Right kidney (tissue), 1 donor: ENCODE measurements at regions not wholly inside any gene's neighbourhood (a gene's known extent, or its start where the extent isn't known, plus 50 kb on each side); places are given as distances from the start of the nearest gene placed in this dataset.
A peak's percentile ranks its signal among the peaks of the same experiment; 100 is the strongest.
"Not testable (repeated sequence)": the region's sequence is repeated elsewhere in the genome, so short reads cannot be mapped to it uniquely, and the experiment has no call there.

ENCODE experiments used
- DNase-seq: peaks from one replicate; pipeline ENCODE4 v3.0.0-alpha.2; 2016

GRCh38 chr6:141780296-141780695, 352.4 kb upstream of the GJE1 start:
- no peak for DNase-seq

- DNase-seq: no peak
Observed at GRCh38 chr6:141764388-141764787, 368.3 kb upstream of the GJE1 start.

- no peak for DNase-seq
Observed at GRCh38 chr6:141758430-141758829, 374.3 kb upstream of the GJE1 start.

- DNase-seq: no peak
Observed at GRCh38 chr6:141753180-141753579, 379.5 kb upstream of the GJE1 start.

- no peak for DNase-seq
Observed at GRCh38 chr6:141752677-141753076, 380.0 kb upstream of the GJE1 start.

- not testable (repeated sequence) for DNase-seq
Observed at GRCh38 chr6:141746324-141746723, 386.4 kb upstream of the GJE1 start.

GRCh38 chr6:141744971-141745370, 387.8 kb upstream of the GJE1 start:
- DNase-seq: no peak

- no peak for DNase-seq
Observed at GRCh38 chr6:141744194-141744925, 388.4 kb upstream of the GJE1 start.

- no peak for DNase-seq
Observed at GRCh38 chr6:141736104-141736503, 396.6 kb upstream of the GJE1 start.

GRCh38 chr6:141735126-141735525, 397.6 kb upstream of the GJE1 start:
- no peak for DNase-seq

GRCh38 chr6:141734071-141734840, 398.5 kb upstream of the GJE1 start:
- no peak for DNase-seq

GRCh38 chr6:141729146-141729545, 403.6 kb upstream of the GJE1 start:
- no peak for DNase-seq

GRCh38 chr6:141728330-141728729, 404.4 kb upstream of the GJE1 start:
- DNase-seq: no peak

- DNase-seq: no peak
Observed at GRCh38 chr6:141726248-141726647, 406.5 kb upstream of the GJE1 start.

- DNase-seq: no peak
Observed at GRCh38 chr6:141724731-141725130, 408.0 kb upstream of the GJE1 start.

- DNase-seq: no peak
Observed at GRCh38 chr6:141719476-141719875, 413.2 kb upstream of the GJE1 start.

- no peak for DNase-seq
Observed at GRCh38 chr6:141705431-141705830, 427.3 kb upstream of the GJE1 start.

- DNase-seq: no peak
Observed at GRCh38 chr6:141704151-141704550, 428.6 kb upstream of the GJE1 start.

- DNase-seq: no peak
Observed at GRCh38 chr6:141701732-141702131, 431.0 kb upstream of the GJE1 start.

- no peak for DNase-seq
Observed at GRCh38 chr6:141700819-141701218, 431.9 kb upstream of the GJE1 start.

- DNase-seq: no peak
Observed at GRCh38 chr6:141688916-141689315, 443.8 kb upstream of the GJE1 start.

- DNase-seq: no peak
Observed at GRCh38 chr6:141685416-141685815, 447.3 kb upstream of the GJE1 start.

GRCh38 chr6:141682391-141682790, 450.3 kb upstream of the GJE1 start:
- no peak for DNase-seq

- peak; percentile 16 for DNase-seq
Observed at GRCh38 chr6:141677598-141678211, 455.0 kb upstream of the GJE1 start.
